HG02852 (cell line): ENCODE measurements at regions not wholly inside any gene's neighbourhood (a gene's known extent, or its start where the extent isn't known, plus 50 kb on each side); places are given as distances from the start of the nearest gene placed in this dataset.

Experiments used
- ATAC-seq: cut with Tn5 transposase; IDR thresholded peaks from one replicate; pipeline ENCODE4 v1.9.1; 2021; ENCODE audit warnings: mild to moderate bottlenecking, moderate library complexity; ENCODE audit not compliant: unreplicated experiment

DNA sequence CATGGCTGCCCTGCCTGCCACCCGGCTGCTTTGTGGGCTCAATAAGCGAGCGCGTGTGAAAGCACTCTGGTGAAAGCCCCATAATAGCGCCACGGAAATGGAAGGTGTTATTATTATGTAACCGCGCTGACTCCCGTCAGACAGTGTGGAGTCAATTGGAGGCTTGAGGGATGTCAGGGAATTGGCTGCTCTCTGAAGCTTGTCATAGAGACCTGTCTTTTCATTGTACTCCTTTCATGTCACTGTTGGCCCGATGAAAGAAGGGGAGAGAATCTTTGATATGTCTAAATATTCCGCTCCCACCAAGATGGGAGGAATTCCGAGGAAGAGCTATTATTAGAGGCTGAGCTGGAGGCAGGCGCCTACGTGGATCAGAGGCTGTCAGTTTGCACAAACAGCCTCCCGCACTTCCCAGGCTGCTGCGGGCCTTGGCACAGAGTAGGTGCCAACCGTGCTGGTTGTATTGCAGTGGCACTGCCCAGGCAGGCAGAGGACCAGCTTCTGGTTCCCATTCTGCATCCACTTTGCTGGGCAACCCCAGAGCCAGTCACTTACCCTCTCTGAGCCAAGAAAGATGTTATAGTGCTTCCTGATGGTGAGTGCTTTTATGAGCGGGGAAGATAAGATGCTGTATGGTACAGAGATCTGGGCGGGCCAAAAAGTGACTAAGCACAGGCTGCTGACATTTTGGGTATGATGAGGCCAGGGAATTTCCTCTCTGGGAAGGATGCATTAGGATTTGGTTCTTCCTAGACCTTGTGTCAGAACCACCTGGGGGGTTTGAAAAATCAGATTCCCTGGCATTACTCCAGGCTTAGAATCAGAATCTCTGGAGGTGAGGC, 151.4 kb downstream of the RPS24 start:
- ATAC-seq = no peak

- no peak for ATAC-seq
Measured at GRCh38 chr10:78185693-78186055, 152.0 kb downstream of the RPS24 start.

DNA sequence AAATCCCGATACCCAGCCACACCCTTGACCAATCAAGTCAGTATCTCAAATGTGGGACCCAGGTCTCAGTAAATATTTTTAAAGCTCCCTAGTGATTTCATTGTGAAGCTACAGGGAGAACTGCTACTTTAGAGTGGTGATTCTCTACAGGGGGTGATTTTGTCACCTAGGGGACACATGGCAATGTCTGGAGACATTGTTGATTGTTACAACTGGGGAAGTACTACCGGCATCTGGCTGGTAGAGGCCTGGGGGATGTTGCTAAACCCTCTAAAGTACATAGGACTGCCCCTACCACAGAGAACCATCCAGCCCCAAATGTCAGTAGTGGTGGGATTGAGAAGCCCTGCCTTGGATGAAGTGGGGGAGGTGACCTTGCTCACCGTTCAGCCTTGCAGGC, 152.9 kb downstream of the RPS24 start:
- no peak for ATAC-seq

GRCh38 chr10:78187371-78187770, 153.7 kb downstream of the RPS24 start:
- ATAC-seq = no peak

DNA sequence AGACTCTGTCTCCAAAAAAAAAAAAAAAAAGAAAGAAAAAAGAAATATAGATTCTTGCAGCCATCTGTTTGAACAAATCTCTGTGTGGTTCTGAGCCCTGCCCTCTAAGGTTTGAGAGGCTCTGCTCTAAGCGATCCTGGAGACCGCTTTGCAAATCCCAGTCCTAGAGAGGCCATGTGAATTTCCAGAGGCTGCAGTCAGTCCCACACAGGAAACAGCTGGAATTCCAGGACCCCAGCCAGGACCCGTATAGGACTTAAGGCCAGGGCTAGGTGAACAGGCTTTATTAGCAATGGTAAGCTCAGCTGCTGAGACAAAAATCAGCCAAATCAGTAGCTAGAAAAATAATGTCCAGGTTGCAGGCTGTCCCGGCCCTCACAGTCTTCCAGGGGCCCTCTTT, 154.8 kb downstream of the RPS24 start:
- ATAC-seq = no peak

DNA sequence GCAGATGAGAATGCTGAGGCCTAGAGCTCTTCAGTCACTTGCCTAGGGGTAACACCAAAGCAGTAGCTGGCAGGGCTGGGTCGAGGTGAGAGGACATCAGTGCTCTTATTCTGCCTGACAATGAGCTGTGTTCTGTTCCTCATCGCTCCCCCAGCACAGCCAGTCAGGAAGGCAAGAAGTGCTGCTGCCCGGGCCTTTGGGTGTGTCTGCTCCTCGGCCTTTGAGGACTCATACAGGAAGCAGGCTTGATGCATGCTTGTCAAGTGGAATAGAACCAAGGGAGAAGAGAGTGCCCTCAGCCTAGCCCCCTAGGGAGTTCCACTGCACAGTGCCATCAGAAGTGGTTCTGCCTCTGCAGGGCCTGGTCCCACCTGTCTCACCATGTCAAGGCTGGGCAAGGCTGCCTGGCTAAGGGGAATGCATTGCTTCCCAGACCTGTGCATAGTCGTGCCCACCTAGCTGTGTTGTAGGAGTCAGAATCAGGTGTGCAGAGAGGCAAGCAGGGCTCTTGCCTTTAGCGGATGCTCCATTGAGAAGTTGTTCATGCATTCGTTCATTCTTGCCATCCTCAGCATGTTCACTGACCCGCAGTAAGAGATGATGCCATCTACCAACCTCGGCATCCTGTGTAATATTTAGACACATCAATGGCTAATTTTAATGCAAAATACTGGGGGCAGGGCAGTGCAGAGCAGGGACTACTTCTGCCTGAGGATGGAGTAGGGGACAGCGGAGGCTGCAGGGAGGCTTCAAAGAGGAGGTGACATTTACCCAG, 156.6 kb downstream of the RPS24 start:
- ATAC-seq = no peak

DNA sequence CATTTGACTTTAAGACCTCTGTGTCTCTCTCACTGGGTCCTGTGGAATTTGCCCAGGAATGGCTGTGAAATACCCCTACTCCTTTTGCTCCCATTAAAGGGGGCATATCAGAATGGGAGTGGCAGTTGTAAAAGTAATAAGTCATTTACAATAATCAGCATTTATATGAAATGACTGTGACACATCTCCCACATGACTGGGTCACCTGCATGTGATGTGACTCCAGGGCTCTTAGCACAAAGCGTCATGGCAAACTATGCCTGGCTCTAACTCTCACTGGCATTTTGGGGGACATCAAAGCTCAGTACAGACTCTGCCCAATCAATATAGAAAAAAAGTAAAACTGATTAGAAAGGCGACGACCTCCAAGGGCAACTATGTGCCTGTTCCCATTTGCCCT, 157.6 kb downstream of the RPS24 start:
- ATAC-seq = no peak

- ATAC-seq = no peak
Measured at GRCh38 chr10:78193189-78193588, 159.5 kb downstream of the RPS24 start.

GRCh38 chr10:78194050-78194449, 160.4 kb downstream of the RPS24 start:
- ATAC-seq = no peak

DNA sequence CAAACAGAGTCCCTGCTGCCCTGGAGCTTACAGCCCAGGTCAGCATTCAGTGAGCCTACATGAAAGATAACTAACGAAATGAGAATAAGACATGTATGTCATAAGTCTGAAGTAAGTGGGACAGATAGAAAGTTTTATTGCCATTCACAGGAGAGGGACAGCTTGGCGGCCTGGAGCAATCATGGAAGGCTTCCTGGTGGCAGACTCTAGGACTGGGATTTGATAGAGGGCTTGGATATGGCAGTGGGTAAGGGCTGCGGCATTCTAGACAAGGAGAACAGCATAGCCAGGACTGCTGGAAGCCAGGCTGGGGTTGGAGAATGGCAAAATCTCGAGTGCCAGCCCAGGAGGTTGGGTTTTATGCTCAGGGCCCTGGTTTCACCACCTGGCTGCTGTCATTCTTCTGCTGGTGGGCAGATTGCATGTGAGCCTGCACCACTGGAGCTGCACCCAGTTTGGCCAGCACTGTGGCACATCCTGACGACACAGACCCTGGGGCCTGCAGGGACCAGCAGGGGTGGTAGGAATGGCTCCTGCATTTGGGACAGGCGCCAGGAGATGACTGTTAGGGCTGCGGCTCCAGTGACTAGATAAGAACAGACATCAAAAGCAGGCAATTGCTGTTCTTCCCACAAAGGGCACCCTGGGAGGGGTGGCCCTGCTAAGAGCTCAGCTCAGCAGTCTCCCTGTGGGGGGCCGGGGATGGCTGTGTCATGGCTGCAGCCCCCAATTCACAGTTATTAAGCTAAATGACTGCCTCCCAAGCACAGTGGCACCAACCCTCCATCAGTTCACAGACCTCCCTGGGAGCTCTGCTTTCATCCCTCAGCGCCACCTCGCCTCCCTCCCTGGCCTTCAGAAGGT, 161.1 kb downstream of the RPS24 start:
- ATAC-seq = no peak

- no peak for ATAC-seq
Measured at GRCh38 chr10:78196396-78196795, 162.7 kb downstream of the RPS24 start.

DNA sequence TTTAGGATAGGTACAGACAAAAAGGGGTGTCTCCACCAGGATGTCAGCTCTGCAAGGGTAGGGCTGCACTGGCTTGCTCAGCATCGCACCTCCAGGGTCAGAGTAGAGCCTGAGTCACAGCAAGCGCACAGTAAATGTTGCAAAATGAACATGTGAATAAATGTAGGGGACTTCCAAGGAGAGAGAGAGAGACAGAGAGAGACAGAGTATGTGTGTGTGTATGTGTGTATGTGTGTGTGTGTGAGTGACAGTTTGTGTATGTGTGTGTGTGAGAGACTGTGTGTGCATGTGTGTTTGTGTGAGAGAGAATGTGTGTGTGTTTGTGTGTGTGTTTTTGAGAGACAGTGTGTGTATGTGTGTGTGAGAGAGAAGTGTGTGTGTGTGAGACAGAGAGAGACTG, 163.3 kb downstream of the RPS24 start:
- no peak for ATAC-seq

- ATAC-seq = no peak
Measured at GRCh38 chr10:78197628-78198272, 164.1 kb downstream of the RPS24 start.

- no peak for ATAC-seq
Measured at GRCh38 chr10:78199005-78199725, 165.5 kb downstream of the RPS24 start.

- no peak for ATAC-seq
Measured at GRCh38 chr10:78199759-78200158, 166.1 kb downstream of the RPS24 start.

GRCh38 chr10:78200686-78201085, 167.0 kb downstream of the RPS24 start:
- no peak for ATAC-seq

GRCh38 chr10:78202386-78202785, 168.7 kb downstream of the RPS24 start:
- ATAC-seq = no peak

DNA sequence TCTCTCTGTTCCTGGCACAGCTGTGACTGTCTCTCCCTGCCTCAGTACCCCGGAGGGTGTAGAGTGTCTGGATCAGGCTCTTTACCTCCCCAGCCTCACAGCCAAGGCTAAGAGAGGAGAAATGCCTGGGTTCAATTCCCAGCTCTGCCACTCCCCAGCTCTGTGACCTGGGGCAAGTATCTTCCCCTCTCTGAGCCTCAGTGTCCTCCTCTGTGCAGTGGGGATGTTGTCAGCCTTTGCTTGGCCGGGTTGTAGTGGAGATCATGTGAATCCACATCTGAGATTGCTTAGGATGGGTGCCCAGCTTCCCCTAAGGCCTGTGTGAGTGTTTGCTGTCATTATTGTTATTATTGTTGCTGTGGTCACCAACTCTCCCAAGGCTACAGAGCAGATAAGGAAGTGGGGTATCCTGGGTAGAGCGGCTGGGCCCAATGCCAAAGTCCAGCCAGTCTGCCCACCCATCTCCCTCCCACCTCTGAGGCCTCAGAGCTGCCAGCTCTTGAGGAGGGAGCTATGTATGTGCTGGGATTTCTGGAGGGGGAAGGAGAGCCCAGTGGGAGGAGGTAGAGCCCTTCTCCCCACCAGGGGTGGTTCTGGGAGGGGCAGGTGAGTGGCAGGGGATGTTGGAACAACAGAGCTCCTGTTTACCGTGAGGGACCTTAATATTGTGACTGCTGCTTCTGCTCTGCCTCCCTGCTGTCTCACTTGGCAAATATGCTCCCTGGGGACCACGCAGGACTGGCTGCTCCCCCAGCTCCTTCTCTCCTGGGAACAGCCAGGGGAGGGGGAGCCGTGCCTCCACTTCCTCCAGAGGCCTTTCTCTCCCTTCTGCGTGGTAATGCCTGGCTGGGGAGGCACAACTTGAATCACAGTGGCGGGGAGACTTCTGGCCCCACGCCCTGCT, 170.5 kb downstream of the RPS24 start:
- ATAC-seq = no peak

- ATAC-seq = no peak
Measured at GRCh38 chr10:78205457-78206016, 171.9 kb downstream of the RPS24 start.
